ENCODE measurements at regions not wholly inside any gene's neighbourhood (a gene's known extent, or its start where the extent isn't known, plus 50 kb on each side); places are given as distances from the start of the nearest gene placed in this dataset.

DNA sequence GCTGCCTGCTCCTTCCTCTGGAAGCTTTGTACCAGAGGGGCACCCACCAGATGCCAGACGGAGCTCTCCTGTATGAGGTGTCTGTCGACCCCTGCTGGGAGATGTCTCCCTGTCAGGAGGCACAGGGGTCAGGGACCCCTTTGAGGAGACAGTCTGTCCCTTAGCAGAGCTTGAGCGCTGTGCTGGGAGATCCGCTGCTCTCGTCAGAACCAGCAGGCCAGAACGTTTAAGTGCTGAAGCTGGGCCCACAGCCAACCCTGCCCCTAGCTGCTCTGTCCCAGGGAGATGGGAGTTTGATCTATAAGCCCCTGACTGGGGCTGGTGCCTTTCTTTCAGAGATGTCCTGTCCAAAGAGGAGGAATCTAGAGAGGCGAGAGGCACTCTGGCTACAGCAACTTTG, 260.3 kb upstream of the GPRIN3 start:
- no peak overlapping the region for H3K4me2 ChIP-seq
- no peaks in the 10 kb centered on the region for H3K36me3 ChIP-seq
- no peak for TF ChIP-seq Cebpa-rat (IDR thresholded peaks at IDR 0.05)
- no peaks in the 10 kb centered on the region for H3K9me3 ChIP-seq (replicated peaks in 1 of 11)
- no peaks in the 10 kb centered on the region for H3K27me3 ChIP-seq
- no peaks in the 10 kb centered on the region for H3K4me1 ChIP-seq
- no peak overlapping the region for H3K4me3 ChIP-seq
- H3K27ac ChIP-seq = no peak overlapping the region
- H3K9ac ChIP-seq = no peak overlapping the region
- H4K20me1 ChIP-seq = no peaks in the 10 kb centered on the region

DNA sequence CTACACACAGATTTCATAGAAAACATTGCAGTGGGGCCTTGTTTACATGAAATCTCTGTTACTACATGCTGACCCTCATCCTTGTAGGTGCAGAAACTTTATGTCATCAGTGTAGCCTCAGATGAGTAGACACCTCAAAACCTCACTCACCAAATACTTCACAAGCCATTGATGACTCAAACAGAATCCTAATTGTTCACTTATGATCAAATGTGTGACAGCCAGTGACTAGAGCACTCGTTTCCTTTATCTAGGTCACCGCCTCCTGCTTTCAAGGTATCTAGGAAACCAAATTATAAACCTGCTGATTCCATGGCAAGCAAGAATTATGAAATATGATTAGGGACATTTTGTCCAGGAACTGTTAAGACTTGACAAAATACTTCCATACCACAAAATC, 255.8 kb upstream of the GPRIN3 start:
- no peak overlapping the region for H3K9ac ChIP-seq
- no peaks in the 10 kb centered on the region for H3K4me1 ChIP-seq
- no peaks in the 10 kb centered on the region for H3K27me3 ChIP-seq
- no peak overlapping the region for H3K27ac ChIP-seq
- TF ChIP-seq Cebpa-rat (IDR thresholded peaks at IDR 0.05) = no peak
- no peak overlapping the region for H3K4me2 ChIP-seq
- H4K20me1 ChIP-seq = no peaks in the 10 kb centered on the region
- no peaks in the 10 kb centered on the region for H3K9me3 ChIP-seq (replicated peaks in 1 of 11)
- H3K36me3 ChIP-seq = no peaks in the 10 kb centered on the region
- H3K4me3 ChIP-seq = no peak overlapping the region

DNA sequence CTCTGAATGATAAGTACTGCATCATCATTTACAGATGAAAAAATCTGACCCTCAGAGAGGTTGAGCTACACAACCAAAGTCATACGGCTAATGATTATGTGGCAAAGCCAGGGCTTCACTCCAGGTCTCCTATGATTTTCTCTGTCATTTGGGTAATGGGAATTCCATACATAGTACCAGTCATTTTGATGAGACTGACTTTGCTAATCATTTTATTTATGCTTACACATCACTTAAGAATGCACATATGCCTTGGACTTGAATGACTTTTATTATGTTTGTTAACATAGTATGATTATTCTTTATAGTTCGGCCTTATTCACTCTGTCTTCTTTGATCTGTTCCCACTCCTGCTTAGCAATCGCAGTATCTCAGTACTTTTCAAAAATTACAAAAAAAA, 255.1 kb upstream of the GPRIN3 start:
- no peaks in the 10 kb centered on the region for H4K20me1 ChIP-seq
- no peaks in the 10 kb centered on the region for H3K9me3 ChIP-seq (replicated peaks in 1 of 11)
- no peak overlapping the region for H3K4me2 ChIP-seq
- H3K4me1 ChIP-seq = no peaks in the 10 kb centered on the region
- no peak overlapping the region for H3K27ac ChIP-seq
- no peak overlapping the region for H3K4me3 ChIP-seq
- TF ChIP-seq Cebpa-rat (IDR thresholded peaks at IDR 0.05) = no peak
- no peak overlapping the region for H3K9ac ChIP-seq
- H3K27me3 ChIP-seq = no peaks in the 10 kb centered on the region
- H3K36me3 ChIP-seq = no peaks in the 10 kb centered on the region

DNA sequence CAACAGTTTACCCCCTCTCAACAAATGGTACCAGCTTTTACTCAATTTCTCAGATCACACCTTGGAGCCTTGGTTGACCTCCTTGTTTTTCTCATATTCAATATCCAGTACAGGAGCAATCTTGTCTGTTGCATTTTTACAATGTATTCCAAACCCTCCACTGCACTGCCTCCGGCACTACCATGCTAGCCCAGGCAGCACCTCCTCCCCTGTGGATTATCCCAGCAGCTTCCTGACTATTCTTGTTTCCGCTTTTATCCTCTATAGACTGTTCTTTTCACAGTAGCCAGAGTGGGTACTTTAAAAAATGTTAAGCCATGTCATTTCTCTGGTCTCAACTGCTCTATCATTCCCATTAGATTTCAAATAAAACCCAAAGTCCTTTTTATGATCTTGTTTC, 253.4 kb upstream of the GPRIN3 start:
- peaks cover 0 to 7% (median 0%) of the 10 kb centered on the region in 10 experiments; a peak in 3 of 20 replicates for H3K4me1 ChIP-seq
- no peaks in the 10 kb centered on the region for H3K27me3 ChIP-seq
- H3K9ac ChIP-seq = no peak overlapping the region
- H3K27ac ChIP-seq = no peak overlapping the region
- H3K36me3 ChIP-seq = no peaks in the 10 kb centered on the region
- H3K4me2 ChIP-seq = no peak overlapping the region
- no peaks in the 10 kb centered on the region for H3K9me3 ChIP-seq (replicated peaks in 1 of 11)
- no peak for TF ChIP-seq Cebpa-rat (IDR thresholded peaks at IDR 0.05)
- no peaks in the 10 kb centered on the region for H4K20me1 ChIP-seq
- no peak overlapping the region for H3K4me3 ChIP-seq

DNA sequence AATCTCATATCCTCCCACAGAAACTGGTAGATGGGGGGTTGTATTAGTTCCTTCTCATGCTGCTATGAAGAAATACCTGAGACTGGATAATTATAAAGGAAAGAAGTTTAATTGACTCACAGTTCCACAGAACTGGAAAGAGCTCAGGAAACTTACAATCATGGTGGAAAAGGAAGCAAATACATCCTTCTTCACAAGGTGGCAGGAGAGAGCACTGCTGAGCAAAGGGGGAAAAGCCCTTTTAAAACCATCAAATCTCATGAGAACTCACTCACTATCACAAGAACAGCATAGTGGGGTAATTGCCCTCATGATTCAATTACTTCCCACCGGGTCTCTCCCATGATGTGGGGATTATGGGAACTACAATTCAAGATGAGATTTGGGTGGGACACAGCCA, 250.5 kb upstream of the GPRIN3 start:
- no peaks in the 10 kb centered on the region for H3K27me3 ChIP-seq
- no peak for TF ChIP-seq Cebpa-rat (IDR thresholded peaks at IDR 0.05)

DNA sequence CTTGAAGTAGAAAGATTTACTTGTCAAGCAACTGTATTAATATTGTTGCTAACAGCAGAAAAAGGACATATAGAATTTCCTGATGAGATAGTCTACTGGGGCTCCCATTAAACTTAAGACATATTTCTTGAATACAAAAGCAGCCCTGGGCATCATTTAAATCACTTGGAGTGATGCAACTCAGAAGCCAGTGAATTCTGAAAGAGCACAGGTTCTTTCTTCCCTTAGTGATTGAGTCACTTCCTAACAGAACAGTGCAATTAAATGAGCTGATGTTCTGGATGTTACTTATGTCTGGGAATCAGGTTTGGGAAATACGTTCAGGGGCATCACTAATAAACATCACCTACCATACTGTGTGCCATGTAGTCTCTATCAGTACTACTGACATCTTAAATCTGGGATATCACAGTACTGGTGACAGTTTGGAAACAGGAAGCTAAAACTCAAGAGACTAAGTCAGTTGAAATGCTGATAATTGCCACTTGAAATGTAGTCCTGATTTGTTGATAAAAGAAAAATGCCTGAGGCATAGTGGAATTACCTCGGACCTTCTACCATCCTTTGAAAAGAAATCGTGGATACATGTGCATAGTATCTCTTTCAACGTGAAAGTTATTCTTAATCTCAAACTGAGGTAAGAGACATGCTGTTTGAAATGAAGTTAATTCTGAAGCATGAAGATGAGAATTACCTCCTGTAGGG, 249.2 kb upstream of the GPRIN3 start:
- Histone ChIP-seq H3K27ac (no peak overlapping the region), H3K9ac (no peak overlapping the region), H3K27me3 (no peaks in the 10 kb centered on the region), H3K4me2 (peak overlapping the region in 1 of 11 experiments; percentile 30; a peak in 1 of 22 replicates), H4K20me1 (no peaks in the 10 kb centered on the region), H3K36me3 (no peaks in the 10 kb centered on the region), H3K9me3 (replicated peaks in 1 of 11) (no peaks in the 10 kb centered on the region), H3K4me1 (peaks cover 0 to 7% (median 0%) of the 10 kb centered on the region in 10 experiments; a peak in 3 of 20 replicates), H3K4me3 (no peak overlapping the region)
- no peak for TF ChIP-seq Cebpa-rat (IDR thresholded peaks at IDR 0.05)

More for the DNA sequence above, 250.5 kb upstream of the GPRIN3 start:
- H3K4me2 ChIP-seq = no peak overlapping the region
- peaks cover 0 to 7% (median 0%) of the 10 kb centered on the region in 10 experiments; a peak in 3 of 20 replicates for H3K4me1 ChIP-seq
- no peaks in the 10 kb centered on the region for H4K20me1 ChIP-seq
- no peaks in the 10 kb centered on the region for H3K36me3 ChIP-seq
- no peaks in the 10 kb centered on the region for H3K9me3 ChIP-seq (replicated peaks in 1 of 11)
- no peak overlapping the region for H3K9ac ChIP-seq
- no peak overlapping the region for H3K4me3 ChIP-seq
- H3K27ac ChIP-seq = no peak overlapping the region

DNA sequence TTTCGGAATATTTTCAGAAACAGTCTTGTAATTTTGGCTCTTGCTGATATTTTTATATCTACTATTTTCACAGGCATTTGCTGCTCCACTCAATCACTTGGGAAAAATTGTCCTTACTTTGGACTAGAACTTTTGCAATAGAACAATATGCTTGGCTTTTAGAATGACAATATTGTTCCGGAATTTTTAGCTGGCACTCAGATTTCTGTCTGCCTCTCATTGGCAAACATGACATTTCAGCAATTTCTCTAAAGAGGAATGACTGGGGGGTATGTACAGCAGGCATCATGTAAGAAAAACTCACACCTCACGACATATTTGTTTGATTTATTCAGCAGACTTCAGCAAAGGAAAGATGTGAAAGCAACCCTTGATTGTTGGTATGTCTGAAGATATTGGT, 243.6 kb upstream of the GPRIN3 start:
- Histone ChIP-seq H3K9ac (no peak overlapping the region), H3K27ac (no peak overlapping the region), H3K36me3 (no peaks in the 10 kb centered on the region), H3K4me1 (no peaks in the 10 kb centered on the region), H3K9me3 (replicated peaks in 1 of 11) (no peaks in the 10 kb centered on the region), H3K4me3 (no peak overlapping the region), H3K4me2 (no peak overlapping the region), H3K27me3 (no peaks in the 10 kb centered on the region), H4K20me1 (no peaks in the 10 kb centered on the region)
- no peak for TF ChIP-seq Cebpa-rat (IDR thresholded peaks at IDR 0.05)

DNA sequence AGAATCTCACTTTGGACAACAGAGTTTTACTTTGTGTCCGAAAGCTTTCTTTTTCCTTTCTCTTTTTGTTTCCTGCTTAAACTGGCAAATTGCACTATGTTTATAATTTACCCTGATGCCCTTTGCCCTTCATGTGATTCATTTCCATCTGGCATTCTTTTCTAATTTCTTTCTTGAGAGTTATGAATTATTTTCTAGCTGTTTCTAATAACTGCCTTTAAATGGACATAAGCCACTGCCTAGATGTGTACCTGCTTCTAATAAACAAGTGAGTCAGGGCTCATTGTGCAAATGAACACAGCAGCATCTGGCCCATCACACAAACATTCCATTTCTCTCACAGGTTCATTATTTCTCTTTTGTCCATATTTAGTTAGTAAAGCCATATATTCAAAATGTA, 242.3 kb upstream of the GPRIN3 start:
- Histone ChIP-seq H3K9ac (no peak overlapping the region), H3K27ac (no peak overlapping the region), H3K27me3 (no peaks in the 10 kb centered on the region), H3K4me2 (no peak overlapping the region), H3K4me1 (no peaks in the 10 kb centered on the region), H3K36me3 (no peaks in the 10 kb centered on the region), H3K4me3 (no peak overlapping the region), H4K20me1 (no peaks in the 10 kb centered on the region), H3K9me3 (replicated peaks in 1 of 11) (peaks cover 0 to 7% (median 5%) of the 10 kb centered on the region in 11 experiments; a peak in 11 of 22 replicates)
- TF ChIP-seq Cebpa-rat (IDR thresholded peaks at IDR 0.05) = no peak

DNA sequence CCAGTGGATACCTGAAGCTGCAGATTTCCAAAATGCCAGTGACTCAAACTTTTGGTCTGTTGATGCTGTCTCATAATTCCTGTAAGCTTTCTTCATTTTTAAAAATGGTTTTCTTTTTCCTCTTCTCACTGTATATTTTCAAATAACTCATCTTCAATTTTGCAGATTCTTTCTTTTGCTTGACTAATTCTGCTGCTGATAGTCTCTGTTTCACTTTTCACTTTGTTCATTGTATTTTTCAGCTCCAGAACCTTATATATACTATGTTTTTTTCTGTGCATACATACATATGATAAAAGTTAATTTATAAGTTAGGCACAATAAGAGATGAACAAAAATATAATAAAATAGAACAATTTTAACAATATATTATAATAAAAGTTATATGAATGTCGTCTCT, 237.7 kb upstream of the GPRIN3 start:
- H3K4me1 ChIP-seq = peaks cover 0 to 4% (median 0%) of the 10 kb centered on the region in 10 experiments; a peak in 7 of 20 replicates
- no peaks in the 10 kb centered on the region for H3K36me3 ChIP-seq
- TF ChIP-seq Cebpa-rat (IDR thresholded peaks at IDR 0.05) = no peak
- peaks cover 4 to 23% (median 15%) of the 10 kb centered on the region in 11 experiments; a peak in 15 of 22 replicates for H3K9me3 ChIP-seq (replicated peaks in 1 of 11)
- H3K27me3 ChIP-seq = no peaks in the 10 kb centered on the region
- no peak overlapping the region for H3K27ac ChIP-seq
- no peaks in the 10 kb centered on the region for H4K20me1 ChIP-seq
- no peak overlapping the region for H3K4me2 ChIP-seq
- H3K4me3 ChIP-seq = no peak overlapping the region
- no peak overlapping the region for H3K9ac ChIP-seq

DNA sequence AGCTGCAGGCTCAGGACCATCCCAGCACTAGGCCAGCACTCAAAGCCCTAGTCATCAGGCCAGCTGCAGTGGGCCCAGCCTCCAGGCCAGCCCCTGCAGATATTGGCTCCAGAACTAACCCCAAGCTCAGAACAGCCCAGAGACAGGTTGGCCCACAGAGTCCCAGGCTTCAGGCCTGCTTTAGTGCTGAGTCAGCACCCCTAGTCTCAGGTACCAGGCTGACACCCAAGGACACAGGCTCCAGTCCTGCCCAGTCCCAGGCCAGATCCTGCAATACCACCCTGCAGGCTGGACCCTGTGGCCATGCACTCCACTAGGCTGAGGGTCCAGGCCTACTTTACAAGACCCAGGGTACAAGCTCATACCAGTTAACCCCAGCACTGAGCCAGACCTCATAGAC, 234.4 kb upstream of the GPRIN3 start:
- H3K4me3 ChIP-seq = no peak overlapping the region

More for the DNA sequence above, 234.4 kb upstream of the GPRIN3 start:
- H3K27ac ChIP-seq = no peak overlapping the region
- peaks cover 0 to 16% (median 0%) of the 10 kb centered on the region in 10 experiments; a peak in 7 of 20 replicates for H3K4me1 ChIP-seq
- H3K36me3 ChIP-seq = no peaks in the 10 kb centered on the region
- no peaks in the 10 kb centered on the region for H4K20me1 ChIP-seq
- no peak overlapping the region for H3K9ac ChIP-seq
- no peaks in the 10 kb centered on the region for H3K27me3 ChIP-seq
- no peak overlapping the region for H3K4me2 ChIP-seq
- H3K9me3 ChIP-seq (replicated peaks in 1 of 11) = peaks cover 4 to 23% (median 15%) of the 10 kb centered on the region in 11 experiments; a peak in 15 of 22 replicates
- TF ChIP-seq Cebpa-rat (IDR thresholded peaks at IDR 0.05) = no peak
